ENCODE measurements at regions not wholly inside any gene's neighbourhood (a gene's known extent, or its start where the extent isn't known, plus 50 kb on each side); places are given as distances from the start of the nearest gene placed in this dataset.

- TF ChIP-seq MAFK (IDR thresholded peaks at IDR 0.05; ENCODE audit: low read depth, low read length), result no peak
- TF ChIP-seq TAF7 (optimal IDR thresholded peaks at IDR 0.05; ENCODE audit: borderline replicate concordance, low read depth, low read length), result no peak
Measured at GRCh38 chr12:111143271-111143670, 222.9 kb upstream of the MYL2 start (continued).
